GM12878 (cell line): ENCODE measurements at regions not wholly inside any gene's neighbourhood (a gene's known extent, or its start where the extent isn't known, plus 50 kb on each side); places are given as distances from the start of the nearest gene placed in this dataset.

Source experiments
- BMI1 ChIP-seq: fragments of 450-650 bp; IDR thresholded peaks from 2 replicates; pipeline ENCODE4 v1.6.1; 2016; ENCODE audit warnings: mild to moderate bottlenecking, moderate library complexity, borderline replicate concordance
- BRCA1 ChIP-seq: IDR thresholded peaks from 2 replicates; pipeline ENCODE4 v1.6.1; 2011; ENCODE audit warnings: low read depth, low read length, improper control_type of control experiment
- CBX3 ChIP-seq: fragments of 200-600 bp; sonication (generic); IDR thresholded peaks from 2 replicates; pipeline ENCODE4 v1.6.1; 2016; ENCODE audit warnings: low read depth, borderline replicate concordance
- CBX5 ChIP-seq: sonication (generic); IDR thresholded peaks from 2 replicates; pipeline ENCODE4 v1.6.1; 2016; ENCODE audit warnings: low read depth, moderate library complexity, mild to moderate bottlenecking, inconsistent platforms
- DPF2 ChIP-seq: fragments of 450-650 bp; IDR thresholded peaks from 2 replicates; pipeline ENCODE4 v1.6.1; 2017; ENCODE audit warnings: mild to moderate bottlenecking
- ETV6 ChIP-seq, 2 experiments: fragments of 450-650 bp in 1 of 2; IDR thresholded peaks in 1 of 2; conservative IDR thresholded peaks in 1 of 2; 2 replicates each; pipeline ENCODE4 v1.6.1; 2014; ENCODE audit warnings: antibody characterized with exemption in 1 of 2, borderline replicate concordance in 1 of 2, low read depth in 1 of 2, mild to moderate bottlenecking in 1 of 2, moderate library complexity in 1 of 2
- GATAD2B ChIP-seq: fragments of 450-650 bp; conservative IDR thresholded peaks from 2 replicates; pipeline ENCODE4 v1.6.1; 2017; ENCODE audit warnings: low read depth, mild to moderate bottlenecking, moderate library complexity
- HDGF ChIP-seq: fragments of 450-650 bp; IDR thresholded peaks from 2 replicates; pipeline ENCODE4 v1.6.1; 2016; ENCODE audit warnings: antibody characterized with exemption
- JUNB ChIP-seq: IDR thresholded peaks from 2 replicates; pipeline ENCODE4 v1.6.1; 2016; ENCODE audit warnings: antibody characterized with exemption, mild to moderate bottlenecking
- NFYB ChIP-seq: IDR thresholded peaks from 2 replicates; pipeline ENCODE4 v1.6.1; 2011; ENCODE audit warnings: low read depth, mild to moderate bottlenecking, low read length, improper control_type of control experiment, moderate library complexity; ENCODE audit not compliant: insufficient read depth
- POLR2AphosphoS5 ChIP-seq: IDR thresholded peaks from 2 replicates; pipeline ENCODE4 v1.6.1; 2011; ENCODE audit warnings: mild to moderate bottlenecking, low read length, inconsistent platforms
- RUNX3 ChIP-seq: IDR thresholded peaks from 2 replicates; pipeline ENCODE4 v1.6.1; 2012; ENCODE audit warnings: low read length, inconsistent platforms
- TAF1 ChIP-seq: IDR thresholded peaks from 2 replicates; pipeline ENCODE4 v1.6.1; 2011; ENCODE audit warnings: mild to moderate bottlenecking, low read depth, low read length, borderline replicate concordance
- ZNF274 ChIP-seq: IDR thresholded peaks from one replicate; pipeline ENCODE4 v1.8.0; 2011; ENCODE audit not compliant: insufficient read length, insufficient read depth
- ZSCAN29 ChIP-seq: fragments of 450-650 bp; IDR thresholded peaks from 2 replicates; pipeline ENCODE4 v1.6.1; 2017; ENCODE audit warnings: mild to moderate bottlenecking, moderate library complexity
- TF ChIP-seq, protein P1 (sequence below): fragments of 450-650 bp; IDR thresholded peaks from 2 replicates; pipeline ENCODE4 v1.6.1; 2017; ENCODE audit warnings: mild to moderate bottlenecking, low read depth, inconsistent platforms; ENCODE audit not compliant: poor library complexity, severe bottlenecking
- TF ChIP-seq, protein P2 (sequence below): IDR thresholded peaks from 2 replicates; pipeline ENCODE4 v1.6.1; 2011; ENCODE audit warnings: low read depth, mild to moderate bottlenecking, low read length, moderate library complexity, borderline replicate concordance; ENCODE audit errors: extremely low read depth
- TF ChIP-seq, protein P3 (sequence below): IDR thresholded peaks from 2 replicates; pipeline ENCODE4 v1.6.1; 2011; ENCODE audit warnings: mild to moderate bottlenecking, low read depth, low read length, moderate library complexity; ENCODE audit not compliant: insufficient replicate concordance
- TF ChIP-seq, protein P4 (sequence below): fragments of 450-650 bp; IDR thresholded peaks from 2 replicates; pipeline ENCODE4 v1.6.1; 2017; ENCODE audit warnings: mild to moderate bottlenecking, moderate library complexity

DNA sequence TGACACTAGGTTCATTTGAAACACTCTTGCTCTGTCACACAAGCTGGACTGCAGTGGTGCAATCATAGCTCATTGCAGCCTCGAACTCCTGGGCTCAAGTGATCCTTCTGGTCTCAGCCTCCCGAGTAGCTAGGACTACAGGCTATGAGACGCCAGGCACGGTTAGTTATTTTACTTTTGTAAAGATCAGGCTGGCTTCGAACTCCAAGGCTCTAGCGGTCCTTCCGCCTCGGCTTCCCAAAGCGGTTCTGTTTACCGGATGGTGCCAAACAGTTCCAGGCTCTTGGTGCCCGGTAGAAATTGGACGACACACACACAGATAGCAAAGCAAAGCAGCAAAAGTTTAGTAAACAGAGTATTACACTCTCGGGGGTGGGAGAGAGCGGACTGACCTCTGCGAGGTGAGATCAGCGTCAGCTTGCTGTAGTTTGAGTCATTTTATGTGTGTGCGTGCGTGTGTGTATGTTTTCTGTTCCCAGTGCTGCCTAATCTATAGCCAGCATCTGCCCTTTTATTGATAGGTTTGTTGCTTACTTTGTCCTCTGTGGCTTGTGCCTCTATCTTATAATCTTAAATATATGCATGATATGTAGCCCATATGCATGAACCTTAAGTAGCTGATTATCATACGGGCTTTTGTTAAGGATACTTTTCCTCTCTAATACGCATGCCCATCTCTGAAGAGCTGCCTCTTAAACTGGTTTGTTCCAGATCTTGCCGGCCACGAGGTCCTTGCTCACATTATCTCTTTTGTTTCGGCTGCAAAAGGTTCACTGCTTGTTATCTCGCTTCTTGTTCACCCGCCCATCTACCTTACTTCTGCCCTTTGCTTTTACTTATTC lies 75.2 kb downstream of the OR2B2 start (continued):
- TF ChIP-seq, protein P1, sequence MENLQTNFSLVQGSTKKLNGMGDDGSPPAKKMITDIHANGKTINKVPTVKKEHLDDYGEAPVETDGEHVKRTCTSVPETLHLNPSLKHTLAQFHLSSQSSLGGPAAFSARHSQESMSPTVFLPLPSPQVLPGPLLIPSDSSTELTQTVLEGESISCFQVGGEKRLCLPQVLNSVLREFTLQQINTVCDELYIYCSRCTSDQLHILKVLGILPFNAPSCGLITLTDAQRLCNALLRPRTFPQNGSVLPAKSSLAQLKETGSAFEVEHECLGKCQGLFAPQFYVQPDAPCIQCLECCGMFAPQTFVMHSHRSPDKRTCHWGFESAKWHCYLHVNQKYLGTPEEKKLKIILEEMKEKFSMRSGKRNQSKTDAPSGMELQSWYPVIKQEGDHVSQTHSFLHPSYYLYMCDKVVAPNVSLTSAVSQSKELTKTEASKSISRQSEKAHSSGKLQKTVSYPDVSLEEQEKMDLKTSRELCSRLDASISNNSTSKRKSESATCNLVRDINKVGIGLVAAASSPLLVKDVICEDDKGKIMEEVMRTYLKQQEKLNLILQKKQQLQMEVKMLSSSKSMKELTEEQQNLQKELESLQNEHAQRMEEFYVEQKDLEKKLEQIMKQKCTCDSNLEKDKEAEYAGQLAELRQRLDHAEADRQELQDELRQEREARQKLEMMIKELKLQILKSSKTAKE = no peak
- TF ChIP-seq ETV6 (conservative IDR thresholded peaks at IDR 0.05 in 1 of 2, IDR thresholded peaks at IDR 0.05 in 1 of 2; ENCODE audit: borderline replicate concordance in 1 of 2, low read depth in 1 of 2) (no peak), CBX5 (no peak), ZNF274 (no peak), JUNB (peak; percentile 44), BRCA1 (no peak), TAF1 (peak; percentile 85), POLR2AphosphoS5 (peak; percentile 87), DPF2 (peak; percentile 52; the same call in 1 of the 2 replicates), HDGF (no peak), GATAD2B (no peak), RUNX3 (0 out of 2 replicates have a peak, but pooled peaks have one; percentile 8), CBX3 (no peak), BMI1 (peak; percentile 39; the same call in 1 of the 2 replicates), NFYB (no peak), ZSCAN29 (no peak)
- TF ChIP-seq, protein P2, sequence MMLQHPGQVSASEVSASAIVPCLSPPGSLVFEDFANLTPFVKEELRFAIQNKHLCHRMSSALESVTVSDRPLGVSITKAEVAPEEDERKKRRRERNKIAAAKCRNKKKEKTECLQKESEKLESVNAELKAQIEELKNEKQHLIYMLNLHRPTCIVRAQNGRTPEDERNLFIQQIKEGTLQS = no peak
- TF ChIP-seq, protein P3, sequence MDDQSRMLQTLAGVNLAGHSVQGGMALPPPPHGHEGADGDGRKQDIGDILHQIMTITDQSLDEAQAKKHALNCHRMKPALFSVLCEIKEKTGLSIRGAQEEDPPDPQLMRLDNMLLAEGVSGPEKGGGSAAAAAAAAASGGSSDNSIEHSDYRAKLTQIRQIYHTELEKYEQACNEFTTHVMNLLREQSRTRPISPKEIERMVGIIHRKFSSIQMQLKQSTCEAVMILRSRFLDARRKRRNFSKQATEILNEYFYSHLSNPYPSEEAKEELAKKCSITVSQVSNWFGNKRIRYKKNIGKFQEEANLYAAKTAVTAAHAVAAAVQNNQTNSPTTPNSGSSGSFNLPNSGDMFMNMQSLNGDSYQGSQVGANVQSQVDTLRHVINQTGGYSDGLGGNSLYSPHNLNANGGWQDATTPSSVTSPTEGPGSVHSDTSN = no peak
- TF ChIP-seq, protein P4, sequence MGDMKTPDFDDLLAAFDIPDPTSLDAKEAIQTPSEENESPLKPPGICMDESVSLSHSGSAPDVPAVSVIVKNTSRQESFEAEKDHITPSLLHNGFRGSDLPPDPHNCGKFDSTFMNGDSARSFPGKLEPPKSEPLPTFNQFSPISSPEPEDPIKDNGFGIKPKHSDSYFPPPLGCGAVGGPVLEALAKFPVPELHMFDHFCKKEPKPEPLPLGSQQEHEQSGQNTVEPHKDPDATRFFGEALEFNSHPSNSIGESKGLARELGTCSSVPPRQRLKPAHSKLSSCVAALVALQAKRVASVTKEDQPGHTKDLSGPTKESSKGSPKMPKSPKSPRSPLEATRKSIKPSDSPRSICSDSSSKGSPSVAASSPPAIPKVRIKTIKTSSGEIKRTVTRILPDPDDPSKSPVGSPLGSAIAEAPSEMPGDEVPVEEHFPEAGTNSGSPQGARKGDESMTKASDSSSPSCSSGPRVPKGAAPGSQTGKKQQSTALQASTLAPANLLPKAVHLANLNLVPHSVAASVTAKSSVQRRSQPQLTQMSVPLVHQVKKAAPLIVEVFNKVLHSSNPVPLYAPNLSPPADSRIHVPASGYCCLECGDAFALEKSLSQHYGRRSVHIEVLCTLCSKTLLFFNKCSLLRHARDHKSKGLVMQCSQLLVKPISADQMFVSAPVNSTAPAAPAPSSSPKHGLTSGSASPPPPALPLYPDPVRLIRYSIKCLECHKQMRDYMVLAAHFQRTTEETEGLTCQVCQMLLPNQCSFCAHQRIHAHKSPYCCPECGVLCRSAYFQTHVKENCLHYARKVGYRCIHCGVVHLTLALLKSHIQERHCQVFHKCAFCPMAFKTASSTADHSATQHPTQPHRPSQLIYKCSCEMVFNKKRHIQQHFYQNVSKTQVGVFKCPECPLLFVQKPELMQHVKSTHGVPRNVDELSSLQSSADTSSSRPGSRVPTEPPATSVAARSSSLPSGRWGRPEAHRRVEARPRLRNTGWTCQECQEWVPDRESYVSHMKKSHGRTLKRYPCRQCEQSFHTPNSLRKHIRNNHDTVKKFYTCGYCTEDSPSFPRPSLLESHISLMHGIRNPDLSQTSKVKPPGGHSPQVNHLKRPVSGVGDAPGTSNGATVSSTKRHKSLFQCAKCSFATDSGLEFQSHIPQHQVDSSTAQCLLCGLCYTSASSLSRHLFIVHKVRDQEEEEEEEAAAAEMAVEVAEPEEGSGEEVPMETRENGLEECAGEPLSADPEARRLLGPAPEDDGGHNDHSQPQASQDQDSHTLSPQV = no peak
